Lung (tissue), 11 donors: ENCODE measurements at regions not wholly inside any gene's neighbourhood (a gene's known extent, or its start where the extent isn't known, plus 50 kb on each side); places are given as distances from the start of the nearest gene placed in this dataset.

Experiments used
- ATAC-seq: fragments of 200-7000 bp; cut with Tn5 transposase; one replicate; pipeline ENCODE4 v1.9.1; 2020; ENCODE audit warnings: moderate number of reproducible peaks; ENCODE audit not compliant: insufficient read depth, low FRiP score
- DNase-seq, 3 donors: peaks; one replicate each; pipeline ENCODE4 v3.0.0-alpha.2; 2013 to 2017
- H3K27ac ChIP-seq, 2 donors: one replicate each; pipeline ENCODE4 v1.5.1; 2013; ENCODE audit warnings: mild to moderate bottlenecking in 2 of 2, moderate library complexity in 2 of 2, control low read depth in 1 of 2, inconsistent platforms in 1 of 2, low read depth in 1 of 2, low read length in 1 of 2
- H3K27me3 ChIP-seq, 3 donors: one replicate each; pipeline ENCODE4 v1.5.1; 2013; ENCODE audit warnings: low read length in 2 of 3; ENCODE audit not compliant: control insufficient read depth in 3 of 3, insufficient read depth in 3 of 3
- H3K36me3 ChIP-seq, 4 donors: one replicate each; pipeline ENCODE4 v1.5.1; 2013; ENCODE audit warnings: low read length in 4 of 4, mild to moderate bottlenecking in 1 of 4, moderate library complexity in 1 of 4; ENCODE audit not compliant: control insufficient read depth in 4 of 4, insufficient read depth in 4 of 4
- H3K4me1 ChIP-seq, 5 donors: one replicate each; pipeline ENCODE4 v1.5.1; 2013; ENCODE audit warnings: low read length in 5 of 5, mild to moderate bottlenecking in 2 of 5, moderate library complexity in 1 of 5; ENCODE audit not compliant: control insufficient read depth in 5 of 5, insufficient read depth in 5 of 5
- H3K4me3 ChIP-seq: one replicate; pipeline ENCODE4 v1.5.1; 2013; ENCODE audit warnings: mild to moderate bottlenecking, control low read depth, moderate library complexity
- H3K9ac ChIP-seq, 2 donors: one replicate each; pipeline ENCODE4 v1.5.1; 2013; ENCODE audit warnings: low read length in 2 of 2, control low read depth in 1 of 2; ENCODE audit not compliant: insufficient read depth in 1 of 2
- H3K9me3 ChIP-seq, 4 donors: one replicate each; pipeline ENCODE4 v1.5.1; 2013; ENCODE audit warnings: low read length in 3 of 4, mild to moderate bottlenecking in 1 of 4, moderate library complexity in 1 of 4; ENCODE audit not compliant: control insufficient read depth in 4 of 4, insufficient read depth in 3 of 4
- WGBS, 2 donors: extraction: QIAGEN DNeasy Blood & Tissue Kit; methylation state at CpG; one replicate each; pipeline ENCODE4 v1.1.7; 2013; 5-methylcytosine and 5-hydroxymethylcytosine counted together
- TF ChIP-seq, protein P1 (sequence below): IDR thresholded peaks from 2 replicates; pipeline ENCODE4 v1.5.1; 2012; ENCODE audit warnings: mild to moderate bottlenecking; ENCODE audit errors: control extremely low read depth, extremely low read depth
- donor health status: control.
- donor health status: control.
- donor health status: Bipolar disorder and iron deficiency.
- donor health status: healthy.
- donor health status: DM: yes; HTN: yes; CAD: no.

DNA sequence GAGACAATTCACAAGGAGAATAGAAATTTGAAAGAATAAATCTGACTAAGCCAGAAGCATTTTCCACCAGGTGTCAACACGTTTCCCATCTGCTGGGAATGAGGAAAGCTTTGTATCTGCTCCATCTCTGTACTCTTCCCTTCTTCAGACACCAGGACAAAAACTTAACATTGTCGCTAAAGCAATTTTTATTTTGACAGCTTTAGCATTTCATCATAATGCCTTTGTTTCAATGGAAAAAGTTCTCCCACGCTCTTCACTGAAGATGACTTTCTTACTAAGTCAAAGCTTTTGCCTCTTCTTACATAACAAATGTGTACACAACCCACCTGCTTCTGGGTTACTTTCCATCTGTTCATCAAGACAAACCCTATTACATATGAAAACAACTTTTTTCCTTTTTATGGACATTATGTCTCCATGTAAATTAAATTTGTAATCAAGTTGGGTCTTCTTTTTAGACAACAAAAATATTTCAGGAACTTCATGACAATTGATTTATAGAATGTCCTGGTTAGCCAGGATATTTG, 141.7 kb upstream of the GUCY1A1 start:
- TF ChIP-seq, protein P1, sequence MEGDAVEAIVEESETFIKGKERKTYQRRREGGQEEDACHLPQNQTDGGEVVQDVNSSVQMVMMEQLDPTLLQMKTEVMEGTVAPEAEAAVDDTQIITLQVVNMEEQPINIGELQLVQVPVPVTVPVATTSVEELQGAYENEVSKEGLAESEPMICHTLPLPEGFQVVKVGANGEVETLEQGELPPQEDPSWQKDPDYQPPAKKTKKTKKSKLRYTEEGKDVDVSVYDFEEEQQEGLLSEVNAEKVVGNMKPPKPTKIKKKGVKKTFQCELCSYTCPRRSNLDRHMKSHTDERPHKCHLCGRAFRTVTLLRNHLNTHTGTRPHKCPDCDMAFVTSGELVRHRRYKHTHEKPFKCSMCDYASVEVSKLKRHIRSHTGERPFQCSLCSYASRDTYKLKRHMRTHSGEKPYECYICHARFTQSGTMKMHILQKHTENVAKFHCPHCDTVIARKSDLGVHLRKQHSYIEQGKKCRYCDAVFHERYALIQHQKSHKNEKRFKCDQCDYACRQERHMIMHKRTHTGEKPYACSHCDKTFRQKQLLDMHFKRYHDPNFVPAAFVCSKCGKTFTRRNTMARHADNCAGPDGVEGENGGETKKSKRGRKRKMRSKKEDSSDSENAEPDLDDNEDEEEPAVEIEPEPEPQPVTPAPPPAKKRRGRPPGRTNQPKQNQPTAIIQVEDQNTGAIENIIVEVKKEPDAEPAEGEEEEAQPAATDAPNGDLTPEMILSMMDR = no peak
- Histone ChIP-seq H3K9ac (no peak overlapping the region), H3K27ac (no peak overlapping the region), H3K4me1 (peaks cover 0 to 38% (median 10%) of the 10 kb centered on the region in 5 donors), H3K9me3 (peaks cover 0 to 1% (median 0%) of the 10 kb centered on the region in 4 donors), H3K27me3 (no peaks in the 10 kb centered on the region), H3K36me3 (no peaks in the 10 kb centered on the region), H3K4me3 (no peak overlapping the region)
- no peak for DNase-seq
- WGBS, 2 donors = 90 to 95% methylated on average over 3 of the region's 3 CpGs
- no peak for ATAC-seq

DNA sequence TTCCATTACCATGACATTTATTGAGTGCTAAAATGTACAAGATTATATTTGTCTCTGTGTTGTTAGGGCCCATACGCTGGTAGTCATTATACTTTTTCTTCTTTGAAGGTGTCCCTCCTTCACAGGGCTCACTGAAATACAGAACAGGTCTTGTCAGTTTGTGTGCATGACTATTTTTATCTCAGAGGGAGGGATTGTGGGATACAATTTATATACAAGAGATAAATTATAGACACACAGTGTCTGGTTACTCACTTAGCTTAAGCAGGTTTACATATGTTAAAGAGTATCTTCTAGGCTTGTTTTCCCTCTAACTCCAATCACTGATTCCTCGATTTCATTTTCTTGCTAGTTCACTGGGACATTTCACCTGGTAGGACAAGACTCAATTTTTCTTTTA, 143.3 kb upstream of the GUCY1A1 start:
- DNase-seq = no peak
- no peak overlapping the region for H3K9ac ChIP-seq
- H3K4me3 ChIP-seq = no peak overlapping the region
- 84 to 85% methylated on average over 2 of the region's 2 CpGs for WGBS, 2 donors
- peaks cover 0 to 1% (median 0%) of the 10 kb centered on the region in 4 donors for H3K9me3 ChIP-seq
- peaks cover 0 to 38% (median 10%) of the 10 kb centered on the region in 5 donors for H3K4me1 ChIP-seq
- no peaks in the 10 kb centered on the region for H3K36me3 ChIP-seq
- no peak overlapping the region for H3K27ac ChIP-seq
- no peaks in the 10 kb centered on the region for H3K27me3 ChIP-seq
- no peak for ATAC-seq
- TF ChIP-seq, protein P1 = no peak

- Histone ChIP-seq H3K4me1 (peaks cover 0 to 34% (median 10%) of the 10 kb centered on the region in 5 donors), H3K9me3 (peaks cover 0 to 1% (median 0%) of the 10 kb centered on the region in 4 donors), H3K27ac (no peak overlapping the region), H3K27me3 (no peaks in the 10 kb centered on the region), H3K4me3 (no peak overlapping the region), H3K36me3 (no peaks in the 10 kb centered on the region), H3K9ac (no peak overlapping the region)
- ATAC-seq (no peak), DNase-seq (peak in 2 of 3 donors; percentile 76 to 83)
- 54 to 71% methylated on average over 2 of the region's 2 CpGs for WGBS, 2 donors
- TF ChIP-seq, protein P1 = no peak
Measured at GRCh38 chr4:155522201-155522600, 144.4 kb upstream of the GUCY1A1 start.

DNA sequence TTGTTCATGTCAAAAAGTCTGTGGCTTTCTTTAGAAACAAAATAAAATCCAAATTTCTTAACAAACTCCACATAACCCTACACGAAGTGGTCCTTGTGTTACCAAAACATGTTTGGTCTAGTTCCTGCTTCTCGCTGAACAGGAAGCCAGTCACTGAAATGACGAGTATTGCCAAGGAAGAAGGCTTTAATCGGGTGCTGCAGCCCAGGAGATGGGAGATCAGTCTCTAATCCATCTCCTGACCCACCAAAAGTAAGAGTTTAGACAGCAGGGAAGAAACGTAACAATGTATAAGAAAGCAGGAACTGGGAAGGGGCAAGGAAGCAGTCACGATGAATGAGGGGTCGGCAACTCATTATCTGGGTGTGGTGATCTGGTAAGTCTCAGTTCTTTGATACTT, 144.6 kb upstream of the MAP9 start:
- Histone ChIP-seq H3K9me3 (peaks cover 0 to 1% (median 0%) of the 10 kb centered on the region in 4 donors), H3K4me3 (no peak overlapping the region), H3K27ac (no peak overlapping the region), H3K27me3 (no peaks in the 10 kb centered on the region), H3K36me3 (no peaks in the 10 kb centered on the region), H3K4me1 (peaks cover 0 to 28% (median 5%) of the 10 kb centered on the region in 5 donors), H3K9ac (no peak overlapping the region)
- DNase-seq = no peak
- no peak for ATAC-seq
- 68 to 70% methylated on average over 7 of the region's 7 CpGs for WGBS, 2 donors
- TF ChIP-seq, protein P1 = no peak
